Jurkat, Clone E6-1 (cell line): ENCODE measurements at regions not wholly inside any gene's neighbourhood (a gene's known extent, or its start where the extent isn't known, plus 50 kb on each side); places are given as distances from the start of the nearest gene placed in this dataset.
A peak's percentile ranks its signal among the peaks of the same experiment; 100 is the strongest.

ENCODE experiments used
- DNase-seq: peaks from one replicate; pipeline ENCODE4 v3.0.0-alpha.2; 2011; ENCODE audit warnings: low read depth, low spot score
- H3K4me3 ChIP-seq: 2 replicates; pipeline ENCODE4 v1.5.1; 2011; ENCODE audit warnings: mild to moderate bottlenecking, low read length, control low read depth, moderate library complexity

- H3K4me3 ChIP-seq, result no peak overlapping the region
- DNase-seq, result no peak
These were observed 257.7 kb upstream of the PMFBP1 start for GRCh38 chr16:72429671-72430081.

DNA sequence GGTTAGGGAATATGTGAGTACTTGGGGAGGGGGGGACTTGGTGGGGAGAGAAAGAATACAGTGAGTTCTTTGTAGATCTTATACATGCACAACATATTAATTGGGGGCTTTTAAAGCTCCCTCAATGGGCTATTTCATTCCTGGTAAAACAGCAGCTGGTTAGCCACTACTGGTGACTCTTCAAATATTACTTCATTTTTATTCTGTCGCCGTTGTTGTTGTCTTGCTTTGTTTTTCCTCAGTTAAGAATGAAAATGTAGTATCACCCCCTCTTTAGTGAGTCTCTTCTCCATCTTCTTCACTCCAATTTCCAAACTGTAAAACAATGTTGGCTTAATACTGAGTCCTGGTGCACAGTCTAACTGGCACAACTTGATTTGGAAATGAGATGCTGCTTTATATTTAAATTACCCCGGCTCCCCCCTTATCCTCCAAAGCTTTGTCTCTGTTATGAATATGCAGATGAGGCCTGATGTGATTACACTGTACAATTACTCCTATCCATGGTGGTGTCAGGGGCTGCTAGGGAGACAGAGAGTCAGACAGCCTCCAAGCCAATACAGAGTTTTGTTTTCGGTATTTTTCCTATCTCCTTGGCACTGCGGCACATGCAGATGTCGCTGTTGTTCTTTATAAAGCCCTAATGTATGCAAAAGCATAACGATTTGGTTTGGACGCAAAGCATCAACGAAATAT is 256.9 kb upstream of the PMFBP1 start:
- H3K4me3 ChIP-seq, result no peak overlapping the region
- no peak for DNase-seq

DNA sequence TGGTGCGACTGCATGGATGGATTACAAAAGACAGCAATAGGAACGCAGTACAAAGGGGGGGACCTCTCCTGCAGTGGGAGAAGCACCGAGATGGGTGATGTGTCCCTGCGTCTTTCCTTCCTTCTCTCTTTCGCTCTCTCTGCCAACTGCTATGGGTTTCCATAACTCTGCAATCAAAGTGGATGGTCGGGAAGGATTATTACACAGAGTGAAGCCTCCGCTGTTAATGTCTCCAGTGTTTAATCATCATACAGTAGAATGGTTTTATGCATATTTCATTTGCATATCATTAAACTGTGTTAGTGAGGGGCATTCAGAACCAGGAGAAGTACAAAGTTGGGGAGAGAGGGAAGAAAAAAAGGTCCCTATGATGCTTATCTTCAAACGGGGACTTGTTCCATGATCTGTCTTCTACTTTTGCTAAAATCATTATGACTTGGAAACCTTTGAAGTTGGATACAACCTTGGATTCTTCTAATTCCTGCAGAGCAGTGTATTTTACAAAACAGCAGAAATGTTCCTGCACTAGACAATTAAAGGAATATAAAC is 255.9 kb upstream of the PMFBP1 start:
- no peak overlapping the region for H3K4me3 ChIP-seq
- no peak for DNase-seq

GRCh38 chr16:72427051-72427782 is 255.3 kb upstream of the PMFBP1 start:
- H3K4me3 ChIP-seq, result no peak overlapping the region
- no peak for DNase-seq

- DNase-seq, result no peak
- no peak overlapping the region for H3K4me3 ChIP-seq
These were observed 254.4 kb upstream of the PMFBP1 start for GRCh38 chr16:72426386-72426785.

DNA sequence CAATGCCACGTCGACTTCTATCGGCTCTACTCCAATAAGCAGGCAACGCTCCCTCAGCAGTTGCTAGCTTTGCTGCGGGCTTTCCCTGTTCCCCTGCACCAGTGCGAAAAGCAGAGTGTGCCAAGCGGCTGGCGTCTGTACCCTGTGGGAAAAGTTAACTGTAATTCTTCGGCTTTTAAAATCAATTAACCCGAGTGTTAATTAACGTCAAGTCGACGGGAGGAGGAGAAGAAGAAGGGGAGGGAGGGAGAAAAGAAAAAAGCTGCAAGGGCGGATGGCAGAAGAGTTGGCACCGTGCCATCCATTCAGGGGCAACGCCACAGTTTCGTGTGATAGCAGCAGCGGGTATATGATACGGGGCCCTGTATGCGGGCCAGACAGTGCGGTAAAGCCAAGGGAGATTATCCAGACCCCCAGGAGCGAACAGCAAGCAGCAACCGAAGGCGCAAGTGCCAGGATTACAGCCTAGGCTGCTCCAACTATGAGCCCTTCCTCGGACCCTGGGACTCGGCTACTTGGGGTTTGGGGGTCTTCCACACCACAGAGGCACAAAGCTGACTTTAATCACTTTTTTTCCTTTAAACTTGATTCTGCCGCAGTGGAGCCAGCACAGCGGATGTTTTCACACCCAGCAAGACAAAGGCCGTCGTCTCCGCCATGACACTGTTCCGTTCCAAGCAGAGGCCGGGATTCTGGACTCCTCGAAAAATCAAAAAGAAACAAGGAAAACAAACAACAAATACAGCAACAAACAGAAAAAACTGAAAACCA is 253.8 kb upstream of the PMFBP1 start:
- no peak for DNase-seq
- no peak overlapping the region for H3K4me3 ChIP-seq

DNA sequence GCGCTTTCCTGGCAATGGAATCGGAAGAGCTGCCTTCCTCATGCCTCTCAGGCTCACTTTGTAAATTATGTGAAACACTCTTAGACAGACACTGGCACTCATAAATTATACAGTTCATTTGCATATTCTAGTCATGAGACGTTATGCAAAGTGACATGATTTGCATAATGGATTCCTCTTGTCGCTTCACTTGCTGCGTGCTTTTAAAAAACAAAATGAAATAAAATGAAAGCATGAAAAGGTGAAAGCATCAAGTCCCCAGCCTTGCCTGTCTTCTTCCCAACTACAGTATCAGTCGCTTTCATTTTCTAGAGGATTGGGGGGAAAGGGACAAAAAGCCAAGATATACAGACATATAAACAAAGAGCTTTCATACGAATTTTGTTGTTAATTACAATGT is 252.8 kb upstream of the PMFBP1 start:
- DNase-seq, result no peak
- no peak overlapping the region for H3K4me3 ChIP-seq

GRCh38 chr16:72422308-72422897 is 250.4 kb upstream of the PMFBP1 start:
- no peak for DNase-seq
- H3K4me3 ChIP-seq, result no peak overlapping the region

- no peak for DNase-seq
These were observed 247.7 kb upstream of the PMFBP1 start for GRCh38 chr16:72419638-72420037.

DNA sequence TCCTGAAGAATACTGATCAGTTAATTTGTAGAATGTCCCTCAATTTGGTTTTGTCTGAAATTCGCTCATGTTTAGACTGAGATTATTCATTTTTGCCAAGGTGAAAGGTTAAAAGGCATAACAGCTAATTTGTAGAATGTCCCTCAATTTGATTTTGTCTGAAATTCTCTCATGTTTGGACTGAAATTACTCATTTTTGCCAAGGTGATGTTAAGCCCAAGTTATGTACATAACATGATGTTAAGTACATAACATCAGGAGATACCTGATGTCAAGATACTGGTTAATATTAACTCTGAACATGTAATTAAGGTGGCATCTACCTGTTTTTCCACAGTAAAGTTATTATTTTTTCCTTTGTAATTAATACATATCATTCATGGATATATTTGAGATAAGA is 243.4 kb upstream of the PMFBP1 start:
- H3K4me3 ChIP-seq, result no peak overlapping the region
- no peak for DNase-seq

More at GRCh38 chr16:72419638-72420037, 247.7 kb upstream of the PMFBP1 start:
- H3K4me3 ChIP-seq, result no peak overlapping the region

DNA sequence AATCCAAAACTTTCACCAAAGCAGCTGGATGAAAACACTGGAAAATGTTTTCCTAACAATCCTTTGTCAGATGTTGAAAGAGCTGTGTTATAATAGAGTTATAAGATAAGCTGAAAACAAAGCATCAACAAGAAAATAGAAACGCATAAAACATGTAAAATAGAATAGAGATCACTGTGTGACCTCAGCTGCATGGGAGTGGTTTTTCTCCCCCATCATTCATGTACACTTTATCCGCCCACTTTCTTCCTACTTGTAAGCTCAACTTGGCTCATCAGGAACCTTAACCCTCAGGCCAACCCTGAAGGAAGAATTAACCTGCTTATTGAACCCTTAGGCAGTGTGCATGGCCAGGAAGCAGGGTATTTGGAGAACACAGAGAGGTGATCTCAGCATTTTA is 238.5 kb upstream of the PMFBP1 start:
- no peak overlapping the region for H3K4me3 ChIP-seq
- no peak for DNase-seq

DNA sequence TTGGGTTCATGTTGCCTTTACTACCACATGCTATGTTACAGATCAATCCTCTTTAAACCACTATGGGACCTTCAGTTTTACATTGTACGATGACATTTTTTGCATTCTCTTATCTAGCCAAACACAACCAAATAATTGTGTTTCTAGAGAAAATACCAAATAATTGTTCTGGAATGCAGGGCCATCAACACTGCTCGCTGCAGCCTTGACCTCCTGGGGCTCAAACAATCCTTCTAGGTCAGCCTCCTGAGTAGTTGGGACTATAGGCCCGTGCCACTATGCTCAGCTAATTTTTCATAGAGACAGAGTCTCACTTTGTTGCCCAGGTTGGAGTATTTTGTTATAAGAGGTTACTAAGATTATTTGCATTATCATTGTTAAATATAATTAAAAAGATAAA is 237.5 kb upstream of the PMFBP1 start:
- H3K4me3 ChIP-seq, result no peak overlapping the region
- no peak for DNase-seq

GRCh38 chr16:72406390-72406789 is 234.4 kb upstream of the PMFBP1 start:
- no peak overlapping the region for H3K4me3 ChIP-seq
- no peak for DNase-seq

DNA sequence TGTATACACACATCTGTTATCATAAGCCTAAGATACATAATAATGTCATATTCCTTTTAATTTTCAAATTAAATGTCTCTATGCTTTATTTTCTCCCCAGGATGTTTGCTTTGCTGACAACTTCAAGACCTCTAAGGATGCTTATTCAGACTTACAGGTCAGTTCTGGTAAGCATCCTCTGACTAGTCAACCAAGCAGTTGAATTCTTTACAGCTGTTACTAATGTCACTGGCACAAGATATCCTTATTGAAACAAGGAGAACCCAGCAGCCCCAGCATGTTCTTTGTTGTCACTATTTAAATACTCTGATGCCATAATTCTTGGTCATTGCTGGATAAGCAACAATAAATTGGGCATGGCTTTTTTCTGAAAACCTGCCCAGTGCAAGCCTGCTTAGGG is 232.3 kb upstream of the PMFBP1 start:
- no peak for DNase-seq
- H3K4me3 ChIP-seq, result no peak overlapping the region

DNA sequence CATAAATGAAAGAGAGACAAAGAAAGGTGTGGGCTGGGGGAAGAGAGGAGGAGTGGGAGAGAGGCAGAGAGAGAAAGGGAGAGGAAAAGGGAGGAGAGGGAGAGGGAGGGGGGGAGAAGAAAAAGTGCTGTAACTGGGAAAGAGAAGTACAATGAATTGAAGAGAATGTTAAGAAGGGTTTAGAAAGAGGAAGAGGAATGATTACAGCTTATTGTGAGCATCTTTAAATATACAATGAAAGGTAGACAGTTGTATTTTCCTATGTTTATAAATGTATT is 229.1 kb upstream of the PMFBP1 start:
- no peak for DNase-seq

DNA sequence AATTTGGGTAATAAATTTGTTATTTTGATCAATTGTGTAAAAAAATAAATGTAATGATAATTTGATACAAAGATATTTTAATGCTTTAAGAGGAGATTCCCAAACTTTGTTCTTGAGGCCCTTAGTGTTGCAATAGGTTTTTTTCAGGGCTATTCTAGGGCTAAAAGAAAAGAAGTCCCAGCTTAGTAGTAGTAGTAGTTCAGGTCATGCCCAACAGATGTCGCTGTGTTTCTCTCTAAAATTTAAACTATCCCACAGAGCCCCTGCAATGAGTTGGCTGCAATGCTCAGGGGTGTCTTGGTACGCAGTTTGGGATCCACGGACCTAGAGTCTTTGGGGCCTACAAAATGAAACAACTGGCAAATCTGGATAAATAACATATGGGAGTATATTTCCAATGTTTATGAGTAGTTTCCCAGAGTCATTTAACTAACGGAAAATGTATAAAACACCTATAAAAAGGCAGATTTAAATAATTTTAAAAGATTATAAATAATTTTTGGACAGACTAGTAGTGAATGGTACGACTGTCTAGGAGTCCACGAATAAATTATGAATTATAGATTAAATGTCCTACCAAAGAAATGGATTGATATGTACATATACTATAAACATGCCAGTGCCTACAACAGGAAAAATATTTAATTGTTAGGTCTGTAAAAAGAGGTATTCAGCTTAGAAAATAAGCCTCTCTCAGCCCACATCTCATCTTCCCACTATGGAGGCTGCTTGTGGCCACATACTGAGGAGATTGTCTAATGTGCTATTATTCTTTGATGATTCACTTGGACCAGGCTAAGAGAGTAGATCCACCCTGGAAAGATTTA is 228.5 kb upstream of the PMFBP1 start:
- no peak overlapping the region for H3K4me3 ChIP-seq
- DNase-seq, result peak; percentile 51

More for the DNA sequence above, 229.1 kb upstream of the PMFBP1 start:
- no peak overlapping the region for H3K4me3 ChIP-seq

DNA sequence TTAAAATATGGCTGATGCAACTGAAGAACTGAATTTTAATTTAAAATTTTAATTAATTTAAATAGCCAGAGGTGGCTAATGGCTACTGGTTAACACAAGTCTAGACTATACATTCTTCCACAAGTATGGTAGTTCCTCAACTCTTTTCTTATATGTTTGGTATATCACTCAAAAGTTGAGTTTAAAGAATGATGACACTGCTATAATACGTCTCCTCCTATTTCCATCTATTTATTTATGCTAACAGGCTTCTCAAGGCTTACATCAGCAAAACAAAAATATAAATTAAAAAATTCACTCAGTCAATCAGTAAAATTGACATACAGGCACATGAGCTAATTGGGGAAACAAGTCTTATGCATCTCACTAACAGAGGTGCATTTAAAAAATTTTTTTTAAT is 227.9 kb upstream of the PMFBP1 start:
- no peak overlapping the region for H3K4me3 ChIP-seq
- no peak for DNase-seq

GRCh38 chr16:72397876-72398275 is 225.9 kb upstream of the PMFBP1 start:
- H3K4me3 ChIP-seq, result no peak overlapping the region
- no peak for DNase-seq

DNA sequence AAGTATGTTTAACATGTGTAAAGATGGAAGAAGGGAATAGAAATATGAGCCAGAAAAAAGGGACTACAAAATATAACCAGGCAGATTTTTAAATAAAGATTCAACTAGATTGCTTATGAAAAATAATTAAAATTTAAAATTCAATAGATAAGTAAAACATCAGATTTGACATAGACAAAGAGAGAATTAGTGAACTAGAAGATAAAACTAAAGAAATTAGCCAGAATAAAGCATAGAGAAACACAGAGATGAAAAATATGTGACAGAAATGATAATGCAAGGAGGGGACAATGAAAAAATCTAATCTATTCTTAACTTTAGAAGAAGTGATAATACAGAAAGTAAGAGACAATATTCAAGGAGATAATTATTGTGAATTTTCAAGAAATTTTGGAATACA is 222.6 kb upstream of the PMFBP1 start:
- DNase-seq, result no peak

More for the DNA sequence above, 222.6 kb upstream of the PMFBP1 start:
- H3K4me3 ChIP-seq, result no peak overlapping the region
